ENCODE measurements at regions not wholly inside any gene's neighbourhood (a gene's known extent, or its start where the extent isn't known, plus 50 kb on each side); places are given as distances from the start of the nearest gene placed in this dataset.
A peak's percentile ranks its signal among the peaks of the same experiment; 100 is the strongest.

DNA sequence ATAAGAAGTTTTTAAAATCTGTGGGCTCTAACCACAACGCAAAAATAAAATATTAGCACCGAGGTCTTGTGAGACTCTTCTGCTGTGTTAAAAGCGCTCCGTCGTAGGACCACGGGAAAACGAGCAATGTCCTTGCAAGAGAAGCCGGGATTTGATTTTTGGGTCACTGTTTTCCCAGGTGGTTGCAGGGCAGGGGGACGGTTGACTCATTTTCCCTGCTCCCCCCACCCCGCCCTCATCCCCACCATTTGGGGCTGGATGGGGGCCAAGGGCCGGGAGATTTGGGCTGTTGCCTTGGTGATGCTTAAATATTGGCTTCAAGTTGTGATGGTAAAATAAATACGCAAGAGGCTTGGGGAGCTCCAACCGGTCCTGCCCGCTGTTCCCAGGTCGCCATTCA lies 67.6 kb upstream of the SLC25A33 start:
- Histone ChIP-seq H3K4me3 (no peak overlapping the region), H3K27ac (replicated peaks in 1 of 4) (peak overlapping the region; percentile 48 to 79 (median 64)), H3K27me3 (no peaks in the 10 kb centered on the region), H3K36me3 (no peaks in the 10 kb centered on the region), H3K4me1 (peaks cover 7 to 40% (median 34%) of the 10 kb centered on the region in 4 donors), H3K9me3 (no peaks in the 10 kb centered on the region)
- DNase-seq (ENCODE audit: extremely low spot score) = no peak
- intact Hi-C loops (cut with DNase I) = loop anchor here (5.0 kb wide), 1 partner anchor 184 kb away; no protein-coding TSS in a partner anchor
- 54% methylated on average over 15 of the region's 15 CpGs for WGBS
- TF ChIP-seq POLR2A (IDR thresholded peaks at IDR 0.05; ENCODE audit: low read depth) (no peak), EP300 (IDR thresholded peaks at IDR 0.05) (no peak), POLR2AphosphoS5 (IDR thresholded peaks at IDR 0.05) (no peak)
- TF ChIP-seq, protein P1, sequence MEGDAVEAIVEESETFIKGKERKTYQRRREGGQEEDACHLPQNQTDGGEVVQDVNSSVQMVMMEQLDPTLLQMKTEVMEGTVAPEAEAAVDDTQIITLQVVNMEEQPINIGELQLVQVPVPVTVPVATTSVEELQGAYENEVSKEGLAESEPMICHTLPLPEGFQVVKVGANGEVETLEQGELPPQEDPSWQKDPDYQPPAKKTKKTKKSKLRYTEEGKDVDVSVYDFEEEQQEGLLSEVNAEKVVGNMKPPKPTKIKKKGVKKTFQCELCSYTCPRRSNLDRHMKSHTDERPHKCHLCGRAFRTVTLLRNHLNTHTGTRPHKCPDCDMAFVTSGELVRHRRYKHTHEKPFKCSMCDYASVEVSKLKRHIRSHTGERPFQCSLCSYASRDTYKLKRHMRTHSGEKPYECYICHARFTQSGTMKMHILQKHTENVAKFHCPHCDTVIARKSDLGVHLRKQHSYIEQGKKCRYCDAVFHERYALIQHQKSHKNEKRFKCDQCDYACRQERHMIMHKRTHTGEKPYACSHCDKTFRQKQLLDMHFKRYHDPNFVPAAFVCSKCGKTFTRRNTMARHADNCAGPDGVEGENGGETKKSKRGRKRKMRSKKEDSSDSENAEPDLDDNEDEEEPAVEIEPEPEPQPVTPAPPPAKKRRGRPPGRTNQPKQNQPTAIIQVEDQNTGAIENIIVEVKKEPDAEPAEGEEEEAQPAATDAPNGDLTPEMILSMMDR (IDR thresholded peaks at IDR 0.05) = no peak

DNA sequence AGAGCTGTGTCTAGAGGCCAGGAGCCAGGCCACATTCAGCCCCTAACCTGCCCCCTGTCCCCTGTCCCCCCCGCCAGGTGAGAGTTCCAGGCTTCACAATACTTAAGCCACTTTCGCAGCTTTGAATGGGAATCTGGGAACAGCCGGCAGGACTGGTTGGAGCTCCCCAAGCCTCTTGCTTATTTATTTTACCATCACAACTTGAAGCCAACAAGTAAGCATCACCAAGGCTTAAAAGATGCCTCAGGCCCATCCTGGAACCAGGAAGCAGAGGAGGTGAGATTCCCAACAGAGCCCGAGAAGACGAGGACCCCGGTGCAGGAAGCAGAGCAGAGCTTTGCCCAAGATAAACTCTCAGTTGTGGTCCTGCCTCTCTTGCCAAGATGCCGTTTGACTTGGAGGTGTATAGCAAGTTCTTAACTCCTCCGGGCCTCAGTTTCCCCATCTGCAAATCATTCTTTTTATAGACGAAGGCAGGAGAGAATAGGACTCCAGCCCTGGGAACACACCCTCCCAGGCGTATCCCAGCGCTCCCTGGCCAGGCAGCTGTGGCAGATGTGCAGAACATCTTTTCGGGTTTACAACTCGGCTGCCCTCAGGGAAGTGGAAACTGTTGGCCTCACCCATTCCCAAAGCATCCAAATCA lies 66.8 kb upstream of the SLC25A33 start:
- intact Hi-C loops (cut with DNase I) = loop anchor here (5.0 kb wide), 1 partner anchor 185 kb away; no protein-coding TSS in a partner anchor
- no peaks in the 10 kb centered on the region for H3K9me3 ChIP-seq
- H3K27ac ChIP-seq (replicated peaks in 1 of 4) = peak overlapping the region; percentile 48 to 79 (median 64)
- WGBS = 79% methylated on average over 12 of the region's 13 CpGs
- no peaks in the 10 kb centered on the region for H3K36me3 ChIP-seq
- H3K4me1 ChIP-seq = peaks cover 2 to 33% (median 27%) of the 10 kb centered on the region in 4 donors
- DNase-seq (ENCODE audit: extremely low spot score) = no peak
- H3K27me3 ChIP-seq = no peaks in the 10 kb centered on the region
- TF ChIP-seq, protein P1 (IDR thresholded peaks at IDR 0.05) = no peak
- TF ChIP-seq EP300 (IDR thresholded peaks at IDR 0.05) (no peak), POLR2A (IDR thresholded peaks at IDR 0.05; ENCODE audit: low read depth) (no peak), POLR2AphosphoS5 (IDR thresholded peaks at IDR 0.05) (no peak)
- H3K4me3 ChIP-seq = no peak overlapping the region

DNA sequence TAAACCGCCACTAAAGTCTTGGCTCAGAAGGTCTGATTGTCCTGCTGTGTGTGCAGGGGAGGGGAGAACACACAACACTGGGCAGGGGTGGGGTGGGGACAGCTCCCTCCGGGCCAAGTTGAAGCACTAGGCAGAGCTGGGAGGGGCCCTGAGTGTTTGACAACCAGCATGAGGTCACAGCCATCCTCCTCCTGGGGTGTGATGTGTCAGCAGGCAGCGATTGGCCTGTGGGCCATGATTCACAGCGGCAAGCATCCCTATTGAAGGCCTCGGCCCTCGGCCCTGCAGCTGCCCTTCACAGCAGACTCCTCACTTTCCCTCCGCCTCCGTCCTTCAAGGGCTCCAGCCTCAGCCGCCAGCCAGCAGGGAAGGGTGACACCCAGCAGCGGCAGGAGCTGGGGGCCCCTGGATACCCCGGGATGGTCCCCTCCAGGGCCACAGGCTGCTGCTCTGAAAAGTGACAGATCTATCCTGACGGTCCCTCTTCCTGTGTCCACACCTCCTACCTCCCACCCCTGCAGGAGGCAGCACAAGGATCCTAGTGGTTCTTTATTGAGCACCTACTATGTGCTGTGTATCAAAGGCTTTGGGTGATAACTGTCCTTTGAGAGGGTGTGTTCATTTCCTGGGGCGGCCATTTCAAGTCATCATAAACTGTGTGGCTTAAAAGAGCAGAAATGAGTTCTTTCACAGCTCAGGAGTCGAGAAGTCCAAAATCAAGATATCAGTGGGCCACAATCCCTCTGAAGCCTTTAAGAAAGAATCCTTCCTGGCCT lies 66.0 kb upstream of the SLC25A33 start:
- peak overlapping the region; percentile 48 to 79 (median 64) for H3K27ac ChIP-seq (replicated peaks in 1 of 4)
- TF ChIP-seq POLR2AphosphoS5 (IDR thresholded peaks at IDR 0.05) (peak; percentile 45 to 75), POLR2A (IDR thresholded peaks at IDR 0.05; ENCODE audit: low read depth) (no peak), EP300 (IDR thresholded peaks at IDR 0.05) (no peak)
- TF ChIP-seq, protein P1 (IDR thresholded peaks at IDR 0.05) = no peak
- no peak for DNase-seq (ENCODE audit: extremely low spot score)
- H3K36me3 ChIP-seq = no peaks in the 10 kb centered on the region
- peaks cover 0 to 26% (median 20%) of the 10 kb centered on the region in 4 donors for H3K4me1 ChIP-seq
- 43% methylated on average over 11 of the region's 14 CpGs for WGBS
- no peaks in the 10 kb centered on the region for H3K27me3 ChIP-seq
- no peak overlapping the region for H3K4me3 ChIP-seq
- intact Hi-C loops (cut with DNase I) = loop anchor here (5.0 kb wide), 1 partner anchor 186 kb away; no protein-coding TSS in a partner anchor
- no peaks in the 10 kb centered on the region for H3K9me3 ChIP-seq

DNA sequence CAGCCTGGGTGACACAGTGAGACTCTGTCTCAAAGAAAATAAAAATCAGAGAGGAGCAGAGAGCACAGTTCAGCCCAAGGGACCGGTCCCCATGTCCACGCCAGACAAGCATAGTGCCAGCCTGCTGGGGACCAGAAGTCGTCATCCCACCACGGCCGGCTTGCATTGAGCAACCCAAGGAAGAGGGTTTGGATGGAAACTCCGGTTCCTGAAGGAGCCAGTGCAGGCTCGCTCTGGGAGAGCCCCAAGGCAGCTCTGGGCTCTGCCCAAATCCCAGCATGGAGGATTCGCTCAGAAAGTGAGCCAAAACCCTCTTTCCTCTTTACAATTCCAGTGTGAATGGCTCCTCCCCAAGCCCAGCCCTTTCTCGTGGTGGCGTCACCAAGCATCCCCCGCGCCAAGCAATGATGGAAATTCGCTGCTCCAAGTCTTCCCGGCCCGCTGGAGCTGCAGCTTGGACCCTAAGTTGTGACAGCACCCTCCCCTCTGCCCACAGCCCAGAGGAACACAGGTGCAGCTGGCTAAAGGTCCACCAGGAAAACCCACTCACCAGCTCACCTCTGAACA lies 64.1 kb upstream of the SLC25A33 start:
- 96% methylated on average over 14 of the region's 15 CpGs for WGBS
- Histone ChIP-seq H3K36me3 (no peaks in the 10 kb centered on the region), H3K27ac (replicated peaks in 1 of 4) (no peak overlapping the region), H3K4me3 (no peak overlapping the region), H3K9me3 (no peaks in the 10 kb centered on the region), H3K27me3 (no peaks in the 10 kb centered on the region), H3K4me1 (peaks cover 0 to 23% (median 19%) of the 10 kb centered on the region in 4 donors)
- no peak for DNase-seq (ENCODE audit: extremely low spot score)
- no peak for TF ChIP-seq POLR2AphosphoS5 (IDR thresholded peaks at IDR 0.05)
- no peak for TF ChIP-seq EP300 (IDR thresholded peaks at IDR 0.05)
- TF ChIP-seq, protein P1 (IDR thresholded peaks at IDR 0.05) = no peak
- no peak for TF ChIP-seq POLR2A (IDR thresholded peaks at IDR 0.05; ENCODE audit: low read depth)
- intact Hi-C loops (cut with DNase I) = no loop called here

All from esophagus muscularis mucosa (tissue), 4 donors.